Fibroblast of the aortic adventitia (primary cell): ENCODE measurements at regions not wholly inside any gene's neighbourhood (a gene's known extent, or its start where the extent isn't known, plus 50 kb on each side); places are given as distances from the start of the nearest gene placed in this dataset.
"Not testable (repeated sequence)": the region's sequence is repeated elsewhere in the genome, so short reads cannot be mapped to it uniquely, and the experiment has no call there.

ENCODE experiments used
- DNase-seq: peaks from one replicate; pipeline ENCODE4 v3.0.0-alpha.2; 2010; ENCODE audit warnings: low read depth
- H3K4me3 ChIP-seq: 2 replicates; pipeline ENCODE4 v1.5.1; 2011; ENCODE audit warnings: low read depth, mild to moderate bottlenecking, control low read depth, low read length, moderate library complexity
- TF ChIP-seq, protein P1 (sequence below): IDR thresholded peaks from 2 replicates; pipeline ENCODE4 v1.5.1; 2011; ENCODE audit warnings: mild to moderate bottlenecking, low read length, control low read depth, inconsistent platforms; ENCODE audit not compliant: insufficient read depth

DNA sequence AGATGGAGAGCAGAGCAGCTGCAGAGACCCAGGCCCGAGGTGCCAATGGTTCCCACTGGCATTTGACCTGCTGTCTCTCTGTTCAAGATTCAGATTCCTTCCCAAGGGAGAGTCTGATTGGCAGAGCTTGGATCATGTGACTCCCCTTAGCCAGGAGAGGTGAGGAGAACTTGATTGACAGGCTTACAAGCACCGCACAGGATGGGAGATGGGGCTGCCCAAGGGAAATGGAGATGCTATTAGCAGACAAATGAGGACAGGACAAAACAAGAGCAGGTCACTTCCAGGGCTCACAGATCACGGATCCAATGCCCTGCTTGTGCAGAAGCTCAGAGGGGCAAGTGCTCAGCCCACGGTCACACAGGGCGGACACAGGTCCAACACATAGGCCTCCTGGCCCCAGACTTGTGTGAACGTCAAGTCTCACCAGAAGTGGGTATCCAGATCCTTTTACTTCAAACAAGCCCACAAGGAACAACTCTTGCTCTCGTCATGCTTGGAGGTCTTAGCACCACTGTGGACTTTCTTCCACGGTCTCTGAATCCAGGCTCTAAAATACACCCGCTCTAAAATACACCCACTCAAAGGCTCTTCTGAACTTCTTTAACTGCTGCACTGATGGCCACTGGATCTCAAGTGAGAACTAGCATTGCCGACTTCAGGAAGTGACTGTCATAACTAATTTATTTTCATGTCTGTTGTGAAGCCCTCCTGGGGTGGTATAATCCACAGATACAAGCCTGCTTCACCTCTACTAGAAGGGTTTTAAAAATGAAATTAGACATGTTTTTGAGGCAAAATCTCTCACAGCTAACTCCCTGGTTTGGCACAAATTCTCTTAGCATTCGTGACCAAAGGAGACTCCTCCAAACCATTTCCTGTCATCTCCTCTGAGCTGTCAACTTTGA lies 274.9 kb downstream of the RRAGC start:
- DNase-seq, result no peak
- H3K4me3 ChIP-seq, result no peak overlapping the region
- TF ChIP-seq, protein P1, sequence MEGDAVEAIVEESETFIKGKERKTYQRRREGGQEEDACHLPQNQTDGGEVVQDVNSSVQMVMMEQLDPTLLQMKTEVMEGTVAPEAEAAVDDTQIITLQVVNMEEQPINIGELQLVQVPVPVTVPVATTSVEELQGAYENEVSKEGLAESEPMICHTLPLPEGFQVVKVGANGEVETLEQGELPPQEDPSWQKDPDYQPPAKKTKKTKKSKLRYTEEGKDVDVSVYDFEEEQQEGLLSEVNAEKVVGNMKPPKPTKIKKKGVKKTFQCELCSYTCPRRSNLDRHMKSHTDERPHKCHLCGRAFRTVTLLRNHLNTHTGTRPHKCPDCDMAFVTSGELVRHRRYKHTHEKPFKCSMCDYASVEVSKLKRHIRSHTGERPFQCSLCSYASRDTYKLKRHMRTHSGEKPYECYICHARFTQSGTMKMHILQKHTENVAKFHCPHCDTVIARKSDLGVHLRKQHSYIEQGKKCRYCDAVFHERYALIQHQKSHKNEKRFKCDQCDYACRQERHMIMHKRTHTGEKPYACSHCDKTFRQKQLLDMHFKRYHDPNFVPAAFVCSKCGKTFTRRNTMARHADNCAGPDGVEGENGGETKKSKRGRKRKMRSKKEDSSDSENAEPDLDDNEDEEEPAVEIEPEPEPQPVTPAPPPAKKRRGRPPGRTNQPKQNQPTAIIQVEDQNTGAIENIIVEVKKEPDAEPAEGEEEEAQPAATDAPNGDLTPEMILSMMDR, result no peak

DNA sequence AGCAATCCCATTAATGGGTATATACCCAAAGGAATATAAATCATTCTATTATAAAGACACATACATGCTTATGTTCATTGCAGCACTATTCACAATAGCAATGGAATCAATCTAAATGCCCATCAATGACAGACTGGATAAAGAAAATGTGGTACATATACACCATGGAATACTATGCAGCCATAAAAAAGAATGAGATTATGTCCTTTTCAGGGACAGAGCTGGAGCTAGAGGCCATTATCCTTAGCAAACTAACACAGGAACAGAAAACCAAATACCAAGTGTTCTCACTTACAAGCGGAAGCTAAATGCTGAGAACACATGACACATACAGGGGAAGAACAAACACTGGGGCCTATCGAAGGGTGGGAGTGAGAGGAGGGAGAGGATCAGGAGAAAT lies 276.3 kb downstream of the RRAGC start:
- not testable (repeated sequence) for DNase-seq, H3K4me3 ChIP-seq

DNA sequence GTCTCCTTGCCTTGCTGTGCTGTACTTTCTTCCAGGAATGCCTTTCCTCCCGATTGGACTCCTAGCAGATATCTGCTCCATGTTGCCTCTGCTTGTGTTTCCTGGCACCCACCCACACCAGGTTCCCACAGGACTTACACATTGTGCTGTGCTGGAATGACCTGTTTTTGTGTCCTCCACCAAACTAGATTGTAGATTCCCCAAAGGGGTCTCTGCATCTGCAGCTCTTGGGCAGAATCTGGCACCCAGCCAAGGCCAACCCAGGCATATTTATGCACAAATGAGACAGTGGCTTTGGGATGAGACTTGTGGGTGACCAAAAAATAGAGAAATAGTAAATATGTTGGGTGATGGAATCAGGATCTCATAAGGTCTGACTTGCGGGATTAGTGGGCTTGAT lies 278.2 kb downstream of the RRAGC start:
- DNase-seq, result no peak
- H3K4me3 ChIP-seq, result no peak overlapping the region
- TF ChIP-seq, protein P1, result no peak

DNA sequence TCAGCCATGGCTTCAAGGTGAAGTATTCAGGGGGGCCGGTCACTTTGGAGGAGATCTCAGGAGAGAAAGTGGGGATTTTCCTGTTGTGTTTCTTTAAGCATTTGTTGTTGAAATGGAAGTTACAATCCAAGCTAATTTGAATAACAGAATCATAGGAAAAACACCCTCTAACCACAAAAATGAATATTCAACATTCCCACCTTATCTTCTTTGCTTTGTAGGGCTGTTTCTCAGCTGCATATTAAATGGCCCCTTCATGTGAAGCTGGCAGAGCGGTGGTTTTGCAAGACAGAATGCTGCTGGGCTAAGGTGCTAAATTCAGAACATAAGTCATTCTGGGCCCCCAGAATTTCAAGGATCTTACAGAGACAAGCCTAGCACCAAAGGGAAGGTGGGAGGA lies 279.0 kb downstream of the RRAGC start:
- H3K4me3 ChIP-seq, result no peak overlapping the region
- TF ChIP-seq, protein P1, result no peak
- DNase-seq, result no peak

DNA sequence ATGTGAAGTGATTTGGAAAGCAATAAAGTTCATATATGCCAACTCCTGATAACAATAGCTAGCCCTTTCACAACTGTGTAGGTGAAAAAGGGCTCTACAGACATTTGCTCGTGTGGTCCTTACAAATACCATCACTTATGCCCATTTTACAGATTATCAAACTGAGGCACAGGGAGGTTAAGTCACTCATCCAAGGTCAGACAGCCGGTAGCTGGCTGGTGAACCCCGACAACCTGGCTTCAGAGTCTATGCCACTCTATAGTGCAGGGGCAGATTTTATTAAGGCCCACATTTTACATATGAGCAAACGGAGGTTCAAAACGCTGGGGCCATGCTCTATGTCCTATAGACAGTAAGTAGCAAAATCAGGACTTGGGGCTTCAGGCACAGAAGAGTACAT lies 280.5 kb downstream of the RRAGC start:
- TF ChIP-seq, protein P1, result no peak
- no peak for DNase-seq
- no peak overlapping the region for H3K4me3 ChIP-seq

DNA sequence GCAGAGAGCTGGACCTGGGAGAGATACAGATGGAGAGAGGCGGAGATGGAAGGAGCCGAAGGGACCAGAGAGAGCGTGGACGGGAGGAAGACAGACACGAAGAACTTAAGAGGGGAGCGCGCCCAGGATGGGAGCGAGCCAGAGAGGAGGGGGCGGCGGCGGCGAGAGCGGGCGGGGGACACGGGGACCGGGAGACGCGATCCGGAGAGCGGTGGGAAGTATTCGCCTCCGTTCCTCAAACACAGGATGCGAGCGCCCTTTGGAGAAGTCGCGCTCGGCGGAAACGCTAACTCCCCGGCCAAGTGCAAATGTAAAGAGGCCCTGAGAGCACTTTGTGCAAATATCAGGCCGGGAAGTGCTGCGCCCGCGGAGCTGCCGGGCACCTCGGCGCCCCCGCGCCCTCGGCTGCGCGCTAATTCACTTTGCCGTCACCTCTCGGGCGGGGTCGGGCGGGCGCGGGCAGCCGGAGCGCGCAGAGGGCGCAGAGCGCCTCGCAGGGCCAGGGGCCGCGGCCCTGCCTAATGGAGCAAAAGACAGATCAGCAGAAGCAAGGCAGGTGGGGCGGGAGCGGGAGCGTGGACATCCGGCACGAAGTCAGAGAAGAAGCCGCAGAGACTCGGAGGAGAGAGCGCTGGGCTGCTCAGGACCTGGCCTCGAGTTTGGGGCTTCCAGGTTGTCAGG lies 281.2 kb downstream of the RRAGC start:
- TF ChIP-seq, protein P1, result no peak
- no peak overlapping the region for H3K4me3 ChIP-seq
- no peak for DNase-seq

DNA sequence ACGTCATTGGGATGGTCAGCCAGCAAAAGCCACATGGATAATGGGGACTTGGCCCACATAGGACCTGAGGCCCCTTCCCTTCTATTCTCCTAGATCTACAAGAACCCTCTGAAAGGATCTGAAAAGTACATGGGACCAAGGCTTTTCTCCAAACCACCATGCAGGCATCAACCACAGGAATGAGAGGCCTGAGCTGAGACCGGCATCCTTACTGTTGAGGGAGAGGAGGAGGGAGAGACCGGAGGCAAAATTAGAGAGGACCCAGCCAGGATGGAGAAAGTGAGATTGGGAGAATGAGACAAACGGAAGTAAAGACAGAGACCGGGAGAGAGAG lies 281.7 kb downstream of the RRAGC start:
- no peak for DNase-seq
- TF ChIP-seq, protein P1, result no peak
- H3K4me3 ChIP-seq, result no peak overlapping the region
